GM23338 (cell line): ENCODE measurements at regions not wholly inside any gene's neighbourhood (a gene's known extent, or its start where the extent isn't known, plus 50 kb on each side); places are given as distances from the start of the nearest gene placed in this dataset.

Source experiments
- ATAC-seq: fragments of 200-7000 bp; cut with Tn5 transposase; 3 replicates; pipeline ENCODE4 v1.9.1; 2020
- DNase-seq: peaks from one replicate; pipeline ENCODE4 v3.0.0-alpha.2; 2015; ENCODE audit warnings: low spot score
- H2AFZ ChIP-seq: fragments of 200-600 bp; sonication (generic); 2 replicates; pipeline ENCODE4 v1.8.0; 2016; ENCODE audit warnings: antibody characterized with exemption, mild to moderate bottlenecking, moderate library complexity
- H3F3A ChIP-seq: fragments of 200-600 bp; sonication (generic); replicated peaks from 2 replicates; pipeline ENCODE4 v1.8.0; 2017; ENCODE audit warnings: antibody characterized with exemption, mixed run types, low read depth
- H3K27ac ChIP-seq: fragments of 200-600 bp; sonication (generic); 2 replicates; pipeline ENCODE4 v1.6.1; 2016; ENCODE audit warnings: low read depth
- H3K27me3 ChIP-seq: fragments of 200-600 bp; sonication (generic); 2 replicates; pipeline ENCODE4 v1.8.0; 2016; ENCODE audit warnings: mild to moderate bottlenecking, mixed run types, moderate library complexity; ENCODE audit not compliant: insufficient read depth
- H3K36me3 ChIP-seq: fragments of 200-600 bp; sonication (generic); 2 replicates; pipeline ENCODE4 v1.8.0; 2016; ENCODE audit warnings: mild to moderate bottlenecking; ENCODE audit not compliant: insufficient read depth
- H3K4me1 ChIP-seq: fragments of 200-600 bp; sonication (generic); 2 replicates; pipeline ENCODE4 v1.8.0; 2016; ENCODE audit warnings: mild to moderate bottlenecking, moderate library complexity; ENCODE audit not compliant: insufficient read depth
- H3K4me2 ChIP-seq: fragments of 200-600 bp; sonication (generic); 2 replicates; pipeline ENCODE4 v1.7.1; 2017; ENCODE audit warnings: mixed run types
- H3K4me3 ChIP-seq: fragments of 200-600 bp; sonication (generic); 2 replicates; pipeline ENCODE4 v1.6.1; 2016; ENCODE audit warnings: mixed run types
- H3K79me2 ChIP-seq: fragments of 200-600 bp; sonication (generic); replicated peaks from 2 replicates; pipeline ENCODE4 v1.8.0; 2017; ENCODE audit warnings: mild to moderate bottlenecking; ENCODE audit not compliant: insufficient read depth
- H3K9me2 ChIP-seq: fragments of 200-600 bp; sonication (generic); 2 replicates; pipeline ENCODE4 v1.8.0; 2017; ENCODE audit not compliant: insufficient read depth
- H4K20me1 ChIP-seq: fragments of 200-600 bp; sonication (generic); replicated peaks from 2 replicates; pipeline ENCODE4 v1.8.0; 2017; ENCODE audit warnings: mild to moderate bottlenecking; ENCODE audit not compliant: insufficient read depth
- H3K27ac Mint-ChIP-seq: 2 replicates; pipeline ENCODE4 v1.8.0; 2020; ENCODE audit warnings: inconsistent platforms, mild to moderate bottlenecking, moderate library complexity, mixed read lengths
- H3K27me3 Mint-ChIP-seq: 3 replicates; pipeline ENCODE4 v1.8.0; 2022; ENCODE audit warnings: low read depth, mild to moderate bottlenecking, moderate library complexity, mixed read lengths, inconsistent platforms; ENCODE audit not compliant: insufficient read depth, poor library complexity
- H3K36me3 Mint-ChIP-seq: 3 replicates; pipeline ENCODE4 v1.8.0; 2021; ENCODE audit warnings: low read depth, mild to moderate bottlenecking, inconsistent platforms, moderate library complexity, mixed read lengths
- H3K4me1 Mint-ChIP-seq: 3 replicates; pipeline ENCODE4 v1.8.0; 2020; ENCODE audit warnings: mild to moderate bottlenecking, inconsistent platforms, mixed read lengths
- H3K4me3 Mint-ChIP-seq: 3 replicates; pipeline ENCODE4 v1.8.0; 2021; ENCODE audit warnings: moderate library complexity, mild to moderate bottlenecking, inconsistent platforms, mixed read lengths
- H3K9me3 Mint-ChIP-seq: 3 replicates; pipeline ENCODE4 v1.8.0; 2020; ENCODE audit warnings: moderate library complexity, mild to moderate bottlenecking, inconsistent platforms, mixed read lengths
- CREB1 ChIP-seq: fragments of 250-450 bp; sonication (Bioruptor Pico); IDR thresholded peaks from 2 replicates; pipeline ENCODE4 v1.5.0; 2020; ENCODE audit warnings: low read depth, mild to moderate bottlenecking, moderate library complexity
- EZH2phosphoT487 ChIP-seq: fragments of 200-600 bp; sonication (generic); IDR thresholded peaks from one replicate; pipeline ENCODE4 v1.8.1; 2018; ENCODE audit warnings: antibody characterized with exemption; ENCODE audit not compliant: unreplicated experiment
- NANOG ChIP-seq: IDR thresholded peaks from 2 replicates; pipeline ENCODE4 v1.6.1; 2016; ENCODE audit warnings: antibody characterized with exemption, borderline replicate concordance
- POLR2AphosphoS5 ChIP-seq: IDR thresholded peaks from 2 replicates; pipeline ENCODE4 v1.6.1; 2016; ENCODE audit warnings: antibody characterized with exemption, low read depth
- STAT1 ChIP-seq: IDR thresholded peaks from one replicate; pipeline ENCODE4 v1.6.1; 2016; ENCODE audit warnings: antibody characterized with exemption; ENCODE audit not compliant: unreplicated experiment
- ZNF462 ChIP-seq: fragments of 250-450 bp; sonication (Bioruptor Pico); IDR thresholded peaks from 2 replicates; pipeline ENCODE4 v1.5.0; 2020; ENCODE audit warnings: mild to moderate bottlenecking, moderate library complexity
- TF ChIP-seq, protein P1 (sequence below): IDR thresholded peaks from 2 replicates; pipeline ENCODE4 v1.6.1; 2016; ENCODE audit warnings: antibody characterized with exemption
- TF ChIP-seq, protein P2 (sequence below), 2 experiments: fragments of 200-600 bp in 1 of 2; sonication (generic) in 1 of 2; conservative IDR thresholded peaks; 2 replicates each; pipeline versions ENCODE4 v1.5.1 to v1.6.1; 2016 to 2017; ENCODE audit warnings: antibody characterized with exemption in 2 of 2, low read depth in 2 of 2, mild to moderate bottlenecking in 2 of 2, moderate library complexity in 1 of 2

GRCh38 chr1:2855206-2856065, 53.9 kb upstream of the TTC34 start:
- Mint-ChIP-seq H3K36me3 (peaks cover 27% of the 10 kb centered on the region), H3K4me1 (no peaks in the 10 kb centered on the region), H3K4me3 (no peak overlapping the region), H3K27ac (no peak overlapping the region), H3K27me3 (peaks cover 6% of the 10 kb centered on the region), H3K9me3 (peaks cover 90% of the 10 kb centered on the region)
- no peaks in the 10 kb centered on the region for H4K20me1 ChIP-seq
- no peaks in the 10 kb centered on the region for H3K79me2 ChIP-seq
- H3K4me2 ChIP-seq: no peak overlapping the region
- no peaks in the 10 kb centered on the region for H3K36me3 ChIP-seq
- H3K27ac ChIP-seq: no peak overlapping the region
- no peaks in the 10 kb centered on the region for H3F3A ChIP-seq
- no peak overlapping the region for H2AFZ ChIP-seq
- DNase-seq (no peak), ATAC-seq (no peak)
- H3K4me3 ChIP-seq: no peak overlapping the region
- H3K27me3 ChIP-seq: no peaks in the 10 kb centered on the region
- no peaks in the 10 kb centered on the region for H3K9me2 ChIP-seq
- H3K4me1 ChIP-seq: no peaks in the 10 kb centered on the region
- no peak for TF ChIP-seq POLR2AphosphoS5

- H3K9me2 ChIP-seq: no peaks in the 10 kb centered on the region
- peaks cover 6% of the 10 kb centered on the region for H3K27me3 Mint-ChIP-seq
- no peaks in the 10 kb centered on the region for H3K79me2 ChIP-seq
- H3K4me3 ChIP-seq: no peak overlapping the region
- peaks cover 90% of the 10 kb centered on the region for H3K9me3 Mint-ChIP-seq
- no peaks in the 10 kb centered on the region for H3F3A ChIP-seq
- H4K20me1 ChIP-seq: no peaks in the 10 kb centered on the region
- no peak overlapping the region for H3K4me2 ChIP-seq
- TF ChIP-seq POLR2AphosphoS5 (no peak), STAT1 (no peak), CREB1 (CRISPR knock-in tag) (no peak), ZNF462 (CRISPR knock-in tag) (no peak), NANOG (no peak), EZH2phosphoT487 (no peak)
- TF ChIP-seq, protein P1, sequence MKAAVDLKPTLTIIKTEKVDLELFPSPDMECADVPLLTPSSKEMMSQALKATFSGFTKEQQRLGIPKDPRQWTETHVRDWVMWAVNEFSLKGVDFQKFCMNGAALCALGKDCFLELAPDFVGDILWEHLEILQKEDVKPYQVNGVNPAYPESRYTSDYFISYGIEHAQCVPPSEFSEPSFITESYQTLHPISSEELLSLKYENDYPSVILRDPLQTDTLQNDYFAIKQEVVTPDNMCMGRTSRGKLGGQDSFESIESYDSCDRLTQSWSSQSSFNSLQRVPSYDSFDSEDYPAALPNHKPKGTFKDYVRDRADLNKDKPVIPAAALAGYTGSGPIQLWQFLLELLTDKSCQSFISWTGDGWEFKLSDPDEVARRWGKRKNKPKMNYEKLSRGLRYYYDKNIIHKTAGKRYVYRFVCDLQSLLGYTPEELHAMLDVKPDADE: no peak
- TF ChIP-seq, protein P2, sequence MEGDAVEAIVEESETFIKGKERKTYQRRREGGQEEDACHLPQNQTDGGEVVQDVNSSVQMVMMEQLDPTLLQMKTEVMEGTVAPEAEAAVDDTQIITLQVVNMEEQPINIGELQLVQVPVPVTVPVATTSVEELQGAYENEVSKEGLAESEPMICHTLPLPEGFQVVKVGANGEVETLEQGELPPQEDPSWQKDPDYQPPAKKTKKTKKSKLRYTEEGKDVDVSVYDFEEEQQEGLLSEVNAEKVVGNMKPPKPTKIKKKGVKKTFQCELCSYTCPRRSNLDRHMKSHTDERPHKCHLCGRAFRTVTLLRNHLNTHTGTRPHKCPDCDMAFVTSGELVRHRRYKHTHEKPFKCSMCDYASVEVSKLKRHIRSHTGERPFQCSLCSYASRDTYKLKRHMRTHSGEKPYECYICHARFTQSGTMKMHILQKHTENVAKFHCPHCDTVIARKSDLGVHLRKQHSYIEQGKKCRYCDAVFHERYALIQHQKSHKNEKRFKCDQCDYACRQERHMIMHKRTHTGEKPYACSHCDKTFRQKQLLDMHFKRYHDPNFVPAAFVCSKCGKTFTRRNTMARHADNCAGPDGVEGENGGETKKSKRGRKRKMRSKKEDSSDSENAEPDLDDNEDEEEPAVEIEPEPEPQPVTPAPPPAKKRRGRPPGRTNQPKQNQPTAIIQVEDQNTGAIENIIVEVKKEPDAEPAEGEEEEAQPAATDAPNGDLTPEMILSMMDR (conservative IDR thresholded peaks at IDR 0.05; ENCODE audit: low read depth in 2 of 2): no peak
- H3K36me3 Mint-ChIP-seq: peaks cover 27% of the 10 kb centered on the region
- H3K27ac ChIP-seq: no peak overlapping the region
- no peak for DNase-seq
- H3K4me3 Mint-ChIP-seq: no peak overlapping the region
- H3K4me1 Mint-ChIP-seq: no peaks in the 10 kb centered on the region
- no peak for ATAC-seq
- no peaks in the 10 kb centered on the region for H3K36me3 ChIP-seq
- H3K27me3 ChIP-seq: no peaks in the 10 kb centered on the region
- no peak overlapping the region for H3K27ac Mint-ChIP-seq
- H2AFZ ChIP-seq: no peak overlapping the region
- no peaks in the 10 kb centered on the region for H3K4me1 ChIP-seq
Observed at GRCh38 chr1:2856066-2856390, 54.5 kb upstream of the TTC34 start.
